Prostate gland (tissue), 2 donors: ENCODE measurements at regions not wholly inside any gene's neighbourhood (a gene's known extent, or its start where the extent isn't known, plus 50 kb on each side); places are given as distances from the start of the nearest gene placed in this dataset.
"Not testable (repeated sequence)": the region's sequence is repeated elsewhere in the genome, so short reads cannot be mapped to it uniquely, and the experiment has no call there.

Experiments used
- DNase-seq: peaks from one replicate; pipeline ENCODE4 v3.0.0-alpha.2; 2019; ENCODE audit warnings: low spot score
- H3K27ac ChIP-seq, 2 donors: fragments of 200-600 bp; sonication (generic); 2 replicates each; pipeline ENCODE4 v1.5.1; 2017 to 2019
- H3K27me3 ChIP-seq: fragments of 200-600 bp; sonication (generic); replicated peaks from 2 replicates; pipeline ENCODE4 v1.5.1; 2019; ENCODE audit not compliant: insufficient read depth
- H3K36me3 ChIP-seq, 2 donors: fragments of 200-600 bp; sonication (generic); 1 replicate in 1 of 2; 2 replicates in 1 of 2; pipeline versions ENCODE4 v1.5.1 to v1.8.1; 2017 to 2019
- H3K4me1 ChIP-seq: fragments of 200-600 bp; sonication (generic); replicated peaks from 2 replicates; pipeline ENCODE4 v1.5.1; 2019
- H3K4me3 ChIP-seq, 2 donors: fragments of 200-600 bp; sonication (generic); 2 replicates each; pipeline ENCODE4 v1.5.1; 2017 to 2019
- H3K9me3 ChIP-seq: fragments of 200-600 bp; sonication (generic); 2 replicates; pipeline ENCODE4 v1.5.1; 2017
- CTCF ChIP-seq, 4 experiments: fragments of 200-600 bp in 2 of 4; fragments of 450-650 bp in 2 of 4; sonication (generic) in 2 of 4; IDR thresholded peaks; 1 replicate in 3 of 4; 2 replicates in 1 of 4; pipeline ENCODE4 v1.5.1; 2016 to 2019; ENCODE audit warnings: antibody characterized with exemption in 4 of 4, mild to moderate bottlenecking in 2 of 4, moderate library complexity in 2 of 4
- POLR2A ChIP-seq: fragments of 450-650 bp; IDR thresholded peaks from one replicate; pipeline ENCODE4 v1.6.1; 2016; ENCODE audit warnings: antibody characterized with exemption, mild to moderate bottlenecking
- POLR2AphosphoS5 ChIP-seq: sonication (generic); formaldehyde crosslinking; IDR thresholded peaks from one replicate; pipeline ENCODE4 v1.6.1; 2017; ENCODE audit warnings: antibody characterized with exemption
- WGBS: methylation state at CpG from one replicate; pipeline ENCODE4 v1.1.5; 2018; 5-methylcytosine and 5-hydroxymethylcytosine counted together
- intact Hi-C: fragments of 100-400 bp; cut with DNase I; formaldehyde crosslinking; loops from one replicate; pipeline ENCODE4 v1.14.2; 2022

GRCh38 chr1:190000365-190000872 lies 477.2 kb downstream of the BRINP3 start:
- Histone ChIP-seq H3K4me3 (no peak overlapping the region), H3K27me3 (no peaks in the 10 kb centered on the region), H3K9me3 (no peaks in the 10 kb centered on the region), H3K4me1 (no peaks in the 10 kb centered on the region), H3K27ac (no peak overlapping the region), H3K36me3 (no peaks in the 10 kb centered on the region)
- intact Hi-C loops = no loop called here
- TF ChIP-seq POLR2AphosphoS5 = no peak
- TF ChIP-seq POLR2A = no peak
- no peak for TF ChIP-seq CTCF (IDR thresholded peaks at IDR 0.05)
- 76% methylated on average over 3 of the region's 3 CpGs for WGBS
- DNase-seq = no peak

- DNase-seq = no peak
- Histone ChIP-seq H3K9me3 (no peaks in the 10 kb centered on the region), H3K4me1 (no peaks in the 10 kb centered on the region), H3K36me3 (no peaks in the 10 kb centered on the region), H3K27me3 (no peaks in the 10 kb centered on the region), H3K27ac (no peak overlapping the region), H3K4me3 (no peak overlapping the region)
- TF ChIP-seq POLR2AphosphoS5 = no peak
- TF ChIP-seq POLR2A = no peak
- no peak for TF ChIP-seq CTCF (IDR thresholded peaks at IDR 0.05)
- WGBS = 83% methylated on average over 2 of the region's 2 CpGs
- intact Hi-C loops = no loop called here
Observed at GRCh38 chr1:190001187-190001586, 476.5 kb downstream of the BRINP3 start.

GRCh38 chr1:190003376-190003775 lies 474.3 kb downstream of the BRINP3 start:
- intact Hi-C loops = no loop called here
- TF ChIP-seq POLR2A (no peak), CTCF (IDR thresholded peaks at IDR 0.05) (no peak)
- H3K36me3 ChIP-seq = no peaks in the 10 kb centered on the region
- H3K4me1 ChIP-seq = no peaks in the 10 kb centered on the region
- no peaks in the 10 kb centered on the region for H3K9me3 ChIP-seq
- DNase-seq = no peak
- no peaks in the 10 kb centered on the region for H3K27me3 ChIP-seq
- no peak overlapping the region for H3K27ac ChIP-seq
- H3K4me3 ChIP-seq = no peak overlapping the region

GRCh38 chr1:190011585-190011984 lies 466.1 kb downstream of the BRINP3 start:
- no peaks in the 10 kb centered on the region for H3K4me1 ChIP-seq
- no peaks in the 10 kb centered on the region for H3K36me3 ChIP-seq
- no peak for DNase-seq
- intact Hi-C loops = no loop called here
- H3K27me3 ChIP-seq = no peaks in the 10 kb centered on the region
- no peak for TF ChIP-seq CTCF (IDR thresholded peaks at IDR 0.05)
- TF ChIP-seq POLR2AphosphoS5 = no peak
- TF ChIP-seq POLR2A = no peak
- 92% methylated on average over 4 of the region's 4 CpGs for WGBS
- H3K9me3 ChIP-seq = no peaks in the 10 kb centered on the region
- H3K27ac ChIP-seq = no peak overlapping the region
- no peak overlapping the region for H3K4me3 ChIP-seq

GRCh38 chr1:190019151-190019550 lies 458.5 kb downstream of the BRINP3 start:
- WGBS = 93% methylated on average over 16 of the region's 16 CpGs
- H3K4me3 ChIP-seq, H3K27ac ChIP-seq, H3K4me1 ChIP-seq, H3K36me3 ChIP-seq, H3K9me3 ChIP-seq, H3K27me3 ChIP-seq, intact Hi-C loops, DNase-seq: not testable (repeated sequence)
